Globus pallidus (tissue), 1 donor: ENCODE measurements at regions not wholly inside any gene's neighbourhood (a gene's known extent, or its start where the extent isn't known, plus 50 kb on each side); places are given as distances from the start of the nearest gene placed in this dataset.

Experiments used
- DNase-seq: peaks from one replicate; pipeline ENCODE4 v3.0.0-alpha.2; 2015; ENCODE audit warnings: low spot score

GRCh38 chr1:81484284-81484683, 316.4 kb upstream of the ADGRL2 start:
- no peak for DNase-seq

GRCh38 chr1:81478219-81478618, 322.5 kb upstream of the ADGRL2 start:
- DNase-seq, result no peak

GRCh38 chr1:81477710-81478109, 323.0 kb upstream of the ADGRL2 start:
- no peak for DNase-seq

GRCh38 chr1:81472387-81472786, 328.3 kb upstream of the ADGRL2 start:
- DNase-seq, result no peak

GRCh38 chr1:81471255-81471654, 329.5 kb upstream of the ADGRL2 start:
- no peak for DNase-seq

GRCh38 chr1:81470275-81470674, 330.5 kb upstream of the ADGRL2 start:
- DNase-seq, result no peak

GRCh38 chr1:81467383-81467782, 333.4 kb upstream of the ADGRL2 start:
- no peak for DNase-seq

GRCh38 chr1:81466961-81467360, 333.8 kb upstream of the ADGRL2 start:
- DNase-seq, result no peak

- no peak for DNase-seq
Measured at GRCh38 chr1:81463936-81464837, 336.5 kb upstream of the ADGRL2 start.

- DNase-seq, result no peak
Measured at GRCh38 chr1:81459043-81459442, 341.7 kb upstream of the ADGRL2 start.

GRCh38 chr1:81458186-81458585, 342.5 kb upstream of the ADGRL2 start:
- no peak for DNase-seq

GRCh38 chr1:81455481-81455880, 345.3 kb upstream of the ADGRL2 start:
- no peak for DNase-seq

- no peak for DNase-seq
Measured at GRCh38 chr1:81453971-81454370, 346.8 kb upstream of the ADGRL2 start.

GRCh38 chr1:81453367-81453703, 347.4 kb upstream of the ADGRL2 start:
- no peak for DNase-seq

GRCh38 chr1:81452693-81453366, 347.9 kb upstream of the ADGRL2 start:
- no peak for DNase-seq

- DNase-seq, result no peak
Measured at GRCh38 chr1:81449786-81450185, 350.9 kb upstream of the ADGRL2 start.

GRCh38 chr1:81446000-81446669, 354.6 kb upstream of the ADGRL2 start:
- DNase-seq, result no peak

GRCh38 chr1:81443288-81443687, 357.4 kb upstream of the ADGRL2 start:
- no peak for DNase-seq

- DNase-seq, result no peak
Measured at GRCh38 chr1:81439046-81439823, 361.5 kb upstream of the ADGRL2 start.

- no peak for DNase-seq
Measured at GRCh38 chr1:81437649-81438048, 363.1 kb upstream of the ADGRL2 start.

GRCh38 chr1:81437213-81437612, 363.5 kb upstream of the ADGRL2 start:
- no peak for DNase-seq

GRCh38 chr1:81435175-81435574, 365.6 kb upstream of the ADGRL2 start:
- no peak for DNase-seq
